ENCODE measurements at regions not wholly inside any gene's neighbourhood (a gene's known extent, or its start where the extent isn't known, plus 50 kb on each side); places are given as distances from the start of the nearest gene placed in this dataset.

- TF ChIP-seq CTCF (IDR thresholded peaks at IDR 0.05 in 8 of 11, conservative IDR thresholded peaks at IDR 0.05 in 3 of 11) (no peak), POLR2A (IDR thresholded peaks at IDR 0.05) (no peak)
These were observed 195.7 kb upstream of the IL1RAPL1 start for GRCh38 chrX:28391528-28391927.

Data from spleen (tissue), 7 donors.